T-cell (primary cell): ENCODE measurements at regions not wholly inside any gene's neighbourhood (a gene's known extent, or its start where the extent isn't known, plus 50 kb on each side); places are given as distances from the start of the nearest gene placed in this dataset.

ENCODE experiments used
- ATAC-seq, 4 experiments: fragments of 200-7000 bp in 3 of 4; fragments of 150-1000 bp in 1 of 4; cut with Tn5 transposase; replicated peaks in 1 of 4; 1 replicate in 3 of 4; 2 replicates in 1 of 4; pipeline ENCODE4 v1.10.0; 2021; ENCODE audit warnings: moderate library complexity in 3 of 4, mild to moderate bottlenecking in 2 of 4, moderate number of reproducible peaks in 1 of 4
- CTCF ChIA-PET, 2 donors: fragments of 300-600 bp; sonication (Branson Sonifier 250); formaldehyde crosslinking; loops; one replicate each; lab custom pipeline; 2022; ENCODE audit warnings: antibody characterized with exemption in 2 of 2; lab: Charles Lee
- POLR2A ChIA-PET, 2 donors: fragments of 300-600 bp; sonication (Branson Sonifier 250); formaldehyde crosslinking; loops; one replicate each; lab custom pipeline; 2022; ENCODE audit warnings: antibody characterized with exemption in 2 of 2; lab: Charles Lee
- DNase-seq, 35 experiments: peaks; one replicate each; pipeline versions ENCODE4 v3.0.0 to v3.0.0-alpha.2; 2013 to 2023
- H3K27ac ChIP-seq: one replicate; pipeline ENCODE4 v1.5.1; 2013; ENCODE audit warnings: low read length
- H3K27me3 ChIP-seq, 2 experiments: replicated peaks in 1 of 2; 1 replicate in 1 of 2; 2 replicates in 1 of 2; pipeline versions ENCODE4 v1.6.1 to v1.7.0; 2013; ENCODE audit warnings: low read length in 1 of 2, mixed read lengths in 1 of 2; ENCODE audit not compliant: control insufficient read depth in 2 of 2, insufficient read depth in 2 of 2; ENCODE audit errors: extremely low read depth in 1 of 2
- H3K36me3 ChIP-seq, 2 donors: 1 replicate in 1 of 2; 2 replicates in 1 of 2; pipeline versions ENCODE4 v1.6.1 to v1.7.0; 2013; ENCODE audit warnings: low read length in 1 of 2; ENCODE audit not compliant: control insufficient read depth in 2 of 2, insufficient read depth in 1 of 2; ENCODE audit errors: extremely low read depth in 1 of 2
- H3K4me1 ChIP-seq, 2 experiments: 1 replicate in 1 of 2; 2 replicates in 1 of 2; pipeline versions ENCODE4 v1.6.1 to v1.7.0; 2013; ENCODE audit warnings: low read length in 2 of 2, mixed read lengths in 1 of 2; ENCODE audit not compliant: insufficient read depth in 2 of 2, control insufficient read depth in 1 of 2; ENCODE audit errors: extremely low read depth in 1 of 2
- H3K4me3 ChIP-seq, 2 donors: 1 replicate in 1 of 2; 2 replicates in 1 of 2; pipeline versions ENCODE4 v1.5.1 to v1.7.0; 2013; ENCODE audit warnings: mild to moderate bottlenecking in 2 of 2, low read length in 1 of 2, moderate library complexity in 1 of 2; ENCODE audit not compliant: control insufficient read depth in 1 of 2; ENCODE audit errors: extremely low read depth in 1 of 2
- H3K9me3 ChIP-seq: 2 replicates; pipeline ENCODE4 v1.7.0; 2013
- H3K27ac Mint-ChIP-seq, 2 donors: one replicate each; pipeline ENCODE4 v1.8.0; 2020 to 2021; ENCODE audit warnings: mild to moderate bottlenecking in 2 of 2, mixed read lengths in 2 of 2
- H3K27me3 Mint-ChIP-seq, 2 donors: one replicate each; pipeline ENCODE4 v1.8.0; 2021 to 2022; ENCODE audit warnings: mixed read lengths in 2 of 2
- H3K36me3 Mint-ChIP-seq: one replicate; pipeline ENCODE4 v1.8.0; 2021; ENCODE audit warnings: mixed read lengths
- H3K4me1 Mint-ChIP-seq, 3 donors: one replicate each; pipeline ENCODE4 v1.8.0; 2020 to 2022; ENCODE audit warnings: mixed read lengths in 3 of 3, mild to moderate bottlenecking in 1 of 3
- H3K4me3 Mint-ChIP-seq, 3 donors: one replicate each; pipeline ENCODE4 v1.8.0; 2020 to 2022; ENCODE audit warnings: mild to moderate bottlenecking in 3 of 3, mixed read lengths in 3 of 3, moderate library complexity in 3 of 3
- H3K9me3 Mint-ChIP-seq, 3 donors: one replicate each; pipeline ENCODE4 v1.8.0; 2020 to 2022; ENCODE audit warnings: mixed read lengths in 3 of 3
- WGBS: methylation state at CpG from one replicate; pipeline ENCODE4 v1.1.5; 2013; ENCODE audit warnings: missing lambda C conversion rate; ENCODE audit not compliant: insufficient coverage; 5-methylcytosine and 5-hydroxymethylcytosine counted together

GRCh38 chr12:40168001-40168400 is 56.8 kb upstream of the LRRK2 start:
- no peak for DNase-seq
- H3K27ac Mint-ChIP-seq, result no peak overlapping the region
- Histone ChIP-seq H3K9me3 (no peaks in the 10 kb centered on the region), H3K27me3 (peaks cover 0 to 3% of the 10 kb centered on the region in 2 experiments), H3K36me3 (no peaks in the 10 kb centered on the region), H3K27ac (no peak overlapping the region), H3K4me3 (no peak overlapping the region), H3K4me1 (peaks cover 3 to 4% of the 10 kb centered on the region in 2 experiments)
- H3K4me1 Mint-ChIP-seq, result peaks cover 5 to 10% (median 7%) of the 10 kb centered on the region in 3 donors
- ChIA-PET POLR2A (no interaction called here), CTCF (interaction anchor here in 1 of 2 donors (0.7 kb wide), 1 partner anchor 567 kb away, joined by 3 read pairs; no protein-coding TSS in a partner anchor)
- H3K27me3 Mint-ChIP-seq, result peaks cover 0 to 3% of the 10 kb centered on the region in 2 donors
- H3K36me3 Mint-ChIP-seq, result no peaks in the 10 kb centered on the region
- H3K9me3 Mint-ChIP-seq, result peaks cover 0 to 4% (median 4%) of the 10 kb centered on the region in 3 donors
- ATAC-seq, result no peak
- no peak overlapping the region for H3K4me3 Mint-ChIP-seq
- WGBS, result no CpG with 5 or more reads among the region's 3 CpGs

GRCh38 chr12:40165179-40165578 is 59.3 kb upstream of the SLC2A13 start:
- H3K36me3 Mint-ChIP-seq, result no peaks in the 10 kb centered on the region
- H3K27ac Mint-ChIP-seq, result no peak overlapping the region
- Histone ChIP-seq H3K27ac (no peak overlapping the region), H3K4me3 (no peak overlapping the region), H3K36me3 (no peaks in the 10 kb centered on the region), H3K27me3 (peaks cover 0 to 3% of the 10 kb centered on the region in 2 experiments), H3K4me1 (peaks cover 3 to 4% of the 10 kb centered on the region in 2 experiments), H3K9me3 (no peaks in the 10 kb centered on the region)
- ChIA-PET CTCF (interaction anchor here in 1 of 2 donors (0.5 to 0.6 kb wide), 2 partner anchors 10 to 448 kb away, joined by 4 to 9 read pairs; no protein-coding TSS in a partner anchor), POLR2A (no interaction called here)
- WGBS, result no CpG with 5 or more reads among the region's 2 CpGs
- peaks cover 4 to 13% (median 6%) of the 10 kb centered on the region in 3 donors for H3K9me3 Mint-ChIP-seq
- no peak overlapping the region for H3K4me3 Mint-ChIP-seq
- no peak for ATAC-seq
- H3K27me3 Mint-ChIP-seq, result no peaks in the 10 kb centered on the region
- peaks cover 5 to 10% (median 7%) of the 10 kb centered on the region in 3 donors for H3K4me1 Mint-ChIP-seq
- DNase-seq, result no peak

DNA sequence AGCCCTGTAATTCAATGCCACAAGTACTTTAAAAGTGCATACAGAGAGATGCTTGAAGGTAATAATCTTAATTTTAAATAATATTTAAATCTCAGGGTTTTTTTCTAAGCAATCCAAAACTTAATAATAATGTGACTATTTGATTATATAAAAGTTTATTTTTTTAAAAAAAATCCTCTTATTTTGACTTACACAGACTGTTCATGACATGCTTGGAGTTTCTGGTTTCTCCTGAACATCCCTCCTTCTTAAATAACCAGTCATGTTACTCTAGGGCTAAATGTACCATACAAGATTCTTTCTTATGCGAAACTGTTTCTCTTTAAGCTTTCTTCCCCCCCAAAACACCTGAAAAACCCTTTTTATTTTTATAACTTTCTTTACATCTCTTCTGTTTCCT is 58.2 kb upstream of the SLC2A13 start:
- Histone ChIP-seq H3K4me3 (no peak overlapping the region), H3K27ac (no peak overlapping the region), H3K36me3 (no peaks in the 10 kb centered on the region), H3K9me3 (no peaks in the 10 kb centered on the region), H3K4me1 (peaks cover 3 to 4% of the 10 kb centered on the region in 2 experiments), H3K27me3 (peaks cover 0 to 3% of the 10 kb centered on the region in 2 experiments)
- Mint-ChIP-seq H3K27ac (no peak overlapping the region), H3K4me3 (no peak overlapping the region), H3K9me3 (peaks cover 4 to 13% (median 6%) of the 10 kb centered on the region in 3 donors), H3K4me1 (peaks cover 4 to 9% (median 5%) of the 10 kb centered on the region in 3 donors), H3K27me3 (peaks cover under 1 to 3% of the 10 kb centered on the region in 2 donors), H3K36me3 (no peaks in the 10 kb centered on the region)
- ChIA-PET POLR2A (no interaction called here), CTCF (no interaction called here)
- no peak for DNase-seq
- no CpG with 5 or more reads among the region's 1 CpG for WGBS
- ATAC-seq, result no peak

- Mint-ChIP-seq H3K27ac (no peak overlapping the region), H3K4me1 (no peaks in the 10 kb centered on the region), H3K9me3 (peaks cover 4 to 13% (median 6%) of the 10 kb centered on the region in 3 donors), H3K36me3 (no peaks in the 10 kb centered on the region), H3K27me3 (peaks cover 7 to 16% of the 10 kb centered on the region in 2 donors), H3K4me3 (no peak overlapping the region)
- no peak overlapping the region for H3K27ac ChIP-seq
- no peak overlapping the region for H3K4me3 ChIP-seq
- H3K36me3 ChIP-seq, result no peaks in the 10 kb centered on the region
- H3K27me3 ChIP-seq, result no peaks in the 10 kb centered on the region
- no CpG with 5 or more reads among the region's 1 CpG for WGBS
- no peak for DNase-seq
- H3K4me1 ChIP-seq, result no peaks in the 10 kb centered on the region
- CTCF ChIA-PET, result interaction anchor here in 1 of 2 donors (0.7 kb wide), 1 partner anchor 186 kb away, joined by 4 read pairs; no protein-coding TSS in a partner anchor
- no peaks in the 10 kb centered on the region for H3K9me3 ChIP-seq
- POLR2A ChIA-PET, result no interaction called here
- ATAC-seq, result no peak
These were observed 56.2 kb upstream of the SLC2A13 start for GRCh38 chr12:40162033-40162432.

DNA sequence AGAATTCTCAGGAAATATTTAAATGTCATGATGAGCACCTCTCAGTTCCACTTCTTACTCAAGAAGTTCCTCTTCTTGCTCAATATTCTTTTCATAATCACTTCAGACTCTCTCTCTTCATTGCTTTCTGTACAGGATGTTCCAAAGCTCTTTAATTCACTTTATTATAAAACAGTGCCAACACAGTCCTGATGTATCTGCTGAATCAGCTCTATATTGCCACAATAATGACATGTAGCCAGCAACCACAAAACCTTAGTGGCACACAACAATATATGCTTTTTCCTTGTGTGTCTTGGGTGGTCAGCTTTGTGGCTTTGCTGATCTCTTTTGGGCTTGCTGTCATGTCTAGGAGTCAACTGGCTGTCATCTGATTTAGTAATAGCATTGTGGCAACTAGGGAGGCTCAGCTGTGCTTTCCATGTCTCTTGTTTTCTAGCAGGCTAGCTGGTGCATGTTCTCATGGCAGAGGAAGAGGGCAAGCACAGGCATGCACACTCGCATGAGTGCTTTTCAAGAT is 52.8 kb upstream of the SLC2A13 start:
- CTCF ChIA-PET, result no interaction called here
- H3K4me3 Mint-ChIP-seq, result no peak overlapping the region
- no peak overlapping the region for H3K4me3 ChIP-seq
- no peak overlapping the region for H3K27ac Mint-ChIP-seq
- H3K36me3 Mint-ChIP-seq, result no peaks in the 10 kb centered on the region
- WGBS, result no CpG with 5 or more reads among the region's 1 CpG
- ATAC-seq (no peak), DNase-seq (no peak)
- no peaks in the 10 kb centered on the region for H3K4me1 ChIP-seq
- POLR2A ChIA-PET, result no interaction called here
- H3K36me3 ChIP-seq, result no peaks in the 10 kb centered on the region
- no peaks in the 10 kb centered on the region for H3K27me3 ChIP-seq
- no peak overlapping the region for H3K27ac ChIP-seq
- H3K27me3 Mint-ChIP-seq, result peaks cover 13 to 22% of the 10 kb centered on the region in 2 donors
- no peaks in the 10 kb centered on the region for H3K4me1 Mint-ChIP-seq
- H3K9me3 Mint-ChIP-seq, result peaks cover 0 to 13% (median 6%) of the 10 kb centered on the region in 3 donors
- H3K9me3 ChIP-seq, result no peaks in the 10 kb centered on the region

DNA sequence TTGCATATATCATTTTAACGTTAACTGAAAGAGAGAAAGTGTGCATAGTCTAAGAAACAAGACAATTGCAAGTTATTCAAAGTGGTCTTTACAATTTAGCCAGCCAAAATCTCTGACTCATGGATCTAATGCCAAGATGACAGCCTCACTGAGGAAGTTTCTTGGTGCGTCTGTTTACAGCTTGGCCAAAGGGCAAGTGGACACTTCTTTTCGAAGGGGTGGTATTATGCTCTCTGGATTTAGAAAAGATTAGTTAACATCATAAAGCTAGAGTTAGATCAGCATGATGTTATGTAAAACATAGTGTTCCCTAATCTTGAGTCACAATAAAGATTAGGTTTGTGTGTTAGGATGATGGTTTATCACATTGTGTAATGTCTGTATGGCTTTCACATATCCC is 51.5 kb upstream of the SLC2A13 start:
- ATAC-seq (no peak), DNase-seq (no peak)
- Mint-ChIP-seq H3K9me3 (peaks cover 0 to 6% (median 2%) of the 10 kb centered on the region in 3 donors), H3K4me1 (no peaks in the 10 kb centered on the region), H3K36me3 (no peaks in the 10 kb centered on the region), H3K27ac (no peak overlapping the region), H3K4me3 (no peak overlapping the region), H3K27me3 (peaks cover 13 to 23% of the 10 kb centered on the region in 2 donors)
- Histone ChIP-seq H3K27me3 (no peaks in the 10 kb centered on the region), H3K4me3 (no peak overlapping the region), H3K4me1 (no peaks in the 10 kb centered on the region), H3K27ac (no peak overlapping the region), H3K36me3 (no peaks in the 10 kb centered on the region), H3K9me3 (no peaks in the 10 kb centered on the region)
- POLR2A ChIA-PET, result no interaction called here
- CTCF ChIA-PET, result interaction anchor here in 1 of 2 donors (0.5 kb wide), 1 partner anchor 575 kb away, joined by 3 read pairs; no protein-coding TSS in a partner anchor
- WGBS, result 100% methylated on average over 1 of the region's 3 CpGs
